ENCODE measurements at regions not wholly inside any gene's neighbourhood (a gene's known extent, or its start where the extent isn't known, plus 50 kb on each side); places are given as distances from the start of the nearest gene placed in this dataset.

DNA sequence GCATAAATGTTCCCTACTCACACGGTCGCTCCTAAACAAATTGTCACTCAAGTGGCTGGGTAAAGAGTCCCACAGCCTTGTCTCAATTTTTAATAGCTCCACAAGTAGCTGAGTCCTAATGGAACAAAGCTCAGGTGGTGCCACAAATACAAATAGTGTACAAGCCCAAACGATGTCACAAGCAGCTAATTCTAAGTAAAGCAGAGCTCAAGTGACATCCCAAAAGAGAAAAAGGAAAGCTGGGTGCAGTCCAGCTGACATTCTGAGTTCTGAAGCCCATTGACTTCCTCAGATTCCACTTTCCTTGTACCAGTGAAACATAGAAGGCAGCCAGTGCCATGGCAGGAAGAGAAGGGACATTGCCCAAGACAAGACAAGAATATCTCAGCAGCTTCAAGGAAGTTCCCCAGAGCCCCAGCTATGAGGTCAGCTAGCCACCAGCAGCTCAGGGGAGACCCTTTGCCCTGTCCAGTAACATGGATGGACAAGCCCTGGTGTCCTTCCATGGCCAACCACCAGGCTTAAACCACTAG is 231.2 kb upstream of the SGCD start:
- no peak for DNase-seq

DNA sequence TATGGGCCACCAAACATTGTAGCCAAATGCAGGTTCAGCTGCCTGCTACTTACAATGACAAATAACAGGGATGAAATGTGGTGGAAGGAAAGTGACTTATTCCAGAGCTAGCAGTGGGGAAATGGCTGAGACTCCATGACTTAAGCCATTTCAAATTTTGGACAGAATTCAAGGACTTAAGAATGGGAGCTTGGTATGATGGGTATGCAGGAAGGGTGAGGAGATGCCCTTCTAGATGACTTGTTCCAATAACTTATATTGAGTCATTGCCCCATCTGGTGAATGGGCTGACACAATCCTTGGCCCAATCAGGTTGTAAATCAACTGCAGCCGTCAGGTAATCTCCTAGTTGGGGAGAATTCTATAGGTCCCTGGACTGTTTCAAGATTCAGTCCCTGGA is 230.7 kb upstream of the SGCD start:
- DNase-seq: no peak

DNA sequence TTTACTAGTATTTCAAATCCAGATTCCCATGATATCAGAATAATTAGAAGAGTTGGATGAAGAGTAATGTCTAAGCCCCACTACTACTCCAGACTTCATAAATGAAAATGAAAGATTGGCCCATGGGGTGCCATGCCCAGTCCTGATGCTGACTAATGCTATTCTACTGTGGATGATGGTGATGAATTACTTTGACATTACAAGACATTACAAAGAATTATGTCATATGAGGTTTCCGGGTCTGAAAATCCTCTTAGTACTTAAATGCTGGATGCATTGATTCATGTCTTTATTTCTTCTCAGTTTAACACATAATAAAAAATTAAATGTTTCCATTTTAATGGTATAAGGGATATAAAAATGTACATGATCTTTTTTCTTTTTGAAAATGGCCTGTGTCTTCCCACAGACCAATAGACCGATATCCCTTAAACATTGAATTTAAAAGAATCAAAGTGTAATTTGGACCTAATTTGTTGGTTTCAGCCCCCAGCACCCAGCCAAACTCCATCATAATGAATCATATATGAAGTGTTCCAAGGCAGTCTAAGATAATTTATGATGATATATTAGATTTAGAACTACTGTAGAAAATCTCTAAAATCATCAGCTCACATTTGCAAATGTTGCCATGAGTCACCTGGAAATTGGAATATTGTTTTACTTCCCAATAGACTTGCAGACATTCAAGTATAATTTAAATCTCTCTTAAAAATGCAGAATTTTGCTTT is 223.6 kb upstream of the SGCD start:
- DNase-seq: no peak

DNA sequence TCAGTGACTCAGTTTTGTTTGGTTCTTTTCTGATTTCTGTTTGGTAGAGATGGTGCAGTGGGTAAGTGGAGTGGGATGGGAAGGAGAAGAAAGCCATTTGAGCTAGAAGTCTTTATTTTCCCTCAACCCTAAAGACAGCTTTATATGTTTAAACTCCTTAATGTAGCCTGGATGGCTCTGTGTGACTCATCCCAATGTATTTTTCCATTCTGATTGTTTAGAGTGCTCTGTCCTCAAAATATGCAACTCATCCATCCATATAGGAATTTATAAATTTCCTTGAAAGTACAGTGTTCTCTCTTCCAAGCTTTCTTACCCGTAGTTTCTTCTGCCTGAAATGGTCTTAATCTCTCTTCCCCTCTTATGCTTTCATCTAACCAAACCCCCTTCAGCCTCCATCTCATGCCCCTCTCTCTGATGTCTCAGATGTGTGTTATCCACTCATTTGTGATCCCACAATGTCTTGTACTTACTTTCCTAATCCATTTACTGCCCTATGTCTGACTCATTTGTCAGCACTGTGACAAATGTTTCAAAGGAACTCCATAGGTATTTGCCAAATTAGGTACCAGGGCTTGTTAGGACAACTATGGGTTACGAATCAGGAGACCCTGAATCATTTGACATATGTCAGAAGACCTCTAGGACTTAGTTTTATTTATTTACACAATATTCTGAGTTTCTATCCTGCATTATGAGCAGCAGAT is 217.5 kb upstream of the SGCD start:
- DNase-seq: no peak

DNA sequence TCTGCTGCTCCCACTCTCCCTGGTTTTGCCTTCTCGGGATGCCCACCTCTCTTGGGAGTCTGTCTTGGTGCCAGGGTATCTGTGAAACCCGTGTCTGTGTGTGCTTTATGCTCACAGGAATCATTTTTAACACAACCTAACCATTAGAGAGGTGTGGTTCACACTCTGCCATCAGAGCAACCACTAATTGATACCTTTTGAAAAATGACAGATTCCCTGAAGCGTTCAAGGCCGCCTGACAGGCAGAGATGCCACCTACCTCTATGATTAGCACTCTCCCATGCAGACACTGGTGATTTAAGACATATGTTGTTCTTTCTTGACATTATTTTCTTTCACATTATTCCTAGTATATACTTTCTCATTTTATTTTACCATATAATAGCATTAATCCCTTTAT is 207.3 kb upstream of the SGCD start:
- DNase-seq: no peak

DNA sequence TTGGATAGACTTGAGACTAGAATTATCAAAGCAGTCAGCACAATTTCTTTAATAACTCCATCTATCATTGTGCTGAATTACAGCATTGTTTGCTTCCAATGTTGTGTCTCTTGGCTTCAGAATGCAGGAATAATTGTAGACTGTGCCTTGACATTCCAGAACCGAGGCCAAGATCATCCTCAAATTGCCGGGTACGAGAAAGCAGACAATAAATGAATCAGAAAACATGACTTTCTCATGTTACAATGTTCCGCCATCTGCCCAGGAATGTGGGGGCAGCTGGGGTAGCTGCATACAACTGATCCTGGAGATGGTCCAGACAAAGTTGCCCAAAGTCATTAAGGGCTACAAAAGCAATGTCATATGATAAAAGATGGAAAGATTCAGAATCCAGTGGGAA is 206.2 kb upstream of the SGCD start:
- no peak for DNase-seq

DNA sequence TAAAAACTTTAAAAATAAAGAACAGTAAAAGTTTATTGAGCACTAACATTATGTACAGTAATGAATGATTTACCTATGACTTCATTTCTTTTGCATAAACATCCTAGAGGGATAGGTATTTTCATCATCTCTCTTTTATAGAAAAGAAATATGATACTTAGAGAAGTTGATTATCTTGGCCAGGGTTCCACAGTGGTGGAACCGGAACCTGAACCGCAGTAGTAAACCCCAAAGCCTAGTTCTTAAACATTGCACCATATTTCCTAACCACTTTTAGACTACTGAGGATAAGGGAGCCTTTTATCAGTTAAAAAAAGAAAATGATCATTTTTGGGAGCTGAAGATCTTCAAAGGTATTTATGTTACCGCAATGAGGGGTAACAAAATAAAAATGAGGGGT is 205.7 kb upstream of the SGCD start:
- no peak for DNase-seq

DNA sequence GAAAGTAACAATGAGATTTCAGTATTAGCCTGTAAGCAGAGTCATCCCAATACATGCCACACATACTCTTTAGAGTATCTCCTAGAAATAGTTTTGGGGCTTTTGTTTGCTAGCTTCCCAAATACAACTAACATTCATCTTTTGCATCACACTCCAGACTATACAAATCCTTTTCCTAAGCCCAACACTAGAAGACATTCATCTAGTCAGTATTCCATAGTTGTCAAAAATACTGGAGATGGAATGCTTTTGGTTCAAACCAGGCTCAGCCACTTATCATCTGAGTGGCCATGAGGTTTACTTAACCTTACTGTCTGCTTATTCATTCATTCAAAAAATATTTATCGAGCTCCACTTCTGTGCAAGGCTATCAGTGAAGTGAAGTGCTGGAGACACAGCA is 205.1 kb upstream of the SGCD start:
- no peak for DNase-seq

DNA sequence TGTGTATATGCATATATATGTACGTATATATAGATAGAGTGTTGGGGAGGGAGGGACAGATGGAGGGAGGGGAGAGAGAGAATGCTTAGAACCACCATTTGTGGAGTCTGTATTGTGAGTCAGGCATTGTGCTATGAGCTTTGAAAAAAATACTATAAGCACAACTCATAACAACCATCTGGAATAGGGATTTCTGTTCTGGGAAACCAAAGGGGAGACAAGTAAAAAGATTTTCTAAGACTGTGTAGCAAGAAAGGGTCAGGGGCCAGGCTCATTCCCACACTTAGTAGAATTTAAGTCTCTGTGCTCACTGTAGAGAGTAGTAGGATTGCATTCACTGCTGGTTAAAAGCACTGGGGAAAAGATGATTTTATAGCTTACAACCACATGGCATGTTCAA is 202.3 kb upstream of the SGCD start:
- DNase-seq: no peak

DNA sequence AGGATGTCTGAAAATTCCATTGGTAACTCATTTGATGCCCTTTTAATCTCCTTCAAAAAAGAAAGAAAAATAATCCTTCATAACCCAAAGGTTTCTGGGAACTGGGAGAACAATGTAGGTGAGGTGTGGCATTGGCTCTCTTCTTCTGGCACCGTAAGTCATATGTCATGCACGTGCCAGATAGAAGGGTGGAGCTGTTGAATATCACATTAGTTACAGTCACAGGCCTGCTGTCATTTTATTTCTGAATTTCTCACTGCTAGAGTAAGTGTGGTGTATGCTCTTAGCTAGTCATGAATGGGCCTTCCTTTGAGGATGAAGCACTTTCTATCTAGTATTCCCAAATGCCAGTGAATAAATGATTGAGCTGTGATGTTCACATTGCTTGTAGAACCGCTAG is 201.8 kb upstream of the SGCD start:
- DNase-seq: no peak

DNA sequence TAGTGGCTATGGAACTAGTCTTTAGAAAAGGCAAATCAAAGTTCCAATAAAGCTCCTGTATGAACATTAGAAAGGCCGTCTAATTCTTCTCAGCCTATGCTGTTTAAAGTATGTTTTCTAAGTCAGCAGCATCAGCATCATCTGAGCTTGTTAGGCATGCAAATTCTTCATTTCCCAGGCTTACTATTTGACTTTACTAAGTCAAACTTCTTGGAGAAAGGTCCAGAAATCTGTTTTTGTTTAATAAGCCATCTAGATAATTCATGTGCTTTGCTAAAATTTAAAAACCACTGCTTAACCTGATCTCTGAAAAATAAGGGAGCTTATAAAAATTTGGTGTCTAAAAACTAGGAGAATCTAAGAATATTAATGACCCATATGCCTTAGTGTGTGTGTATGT is 200.2 kb upstream of the SGCD start:
- DNase-seq: no peak

DNA sequence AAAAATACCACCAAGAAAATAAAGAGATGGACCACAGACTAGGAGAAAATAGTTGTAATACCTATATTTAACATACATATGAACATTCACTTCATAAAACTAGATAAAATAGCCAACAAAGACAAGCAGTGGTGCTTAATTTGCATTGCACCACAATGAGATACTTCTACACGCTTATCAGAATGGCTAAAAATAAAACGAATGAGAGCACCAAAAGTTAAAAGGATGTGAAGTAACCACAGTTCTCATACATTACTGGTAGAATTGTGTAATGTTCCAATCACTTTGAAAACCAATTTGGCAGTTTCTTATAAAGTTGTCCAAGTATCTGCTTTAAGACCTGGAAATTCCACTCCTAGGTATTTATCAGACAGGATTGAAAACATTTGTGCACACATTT is 198.9 kb upstream of the SGCD start:
- no peak for DNase-seq

DNA sequence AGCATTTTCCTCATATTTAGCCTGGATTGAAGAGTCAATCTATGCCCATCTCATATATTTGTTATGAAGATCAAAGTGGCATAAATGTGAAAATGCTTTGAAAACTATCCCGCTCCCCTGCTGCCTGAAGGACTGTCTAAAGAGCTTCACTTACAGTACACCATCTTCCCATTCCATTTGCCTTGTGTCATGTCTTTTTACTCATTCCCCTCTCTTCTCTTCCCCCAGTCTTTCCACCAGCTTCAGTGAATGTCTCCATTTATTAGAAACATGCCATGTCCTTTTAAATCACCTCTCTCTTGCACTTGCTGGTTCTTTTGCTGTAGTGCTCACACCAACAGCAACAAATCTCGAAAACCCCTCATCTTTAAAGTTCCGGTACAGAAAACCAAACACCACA is 192.7 kb upstream of the SGCD start:
- no peak for DNase-seq

DNA sequence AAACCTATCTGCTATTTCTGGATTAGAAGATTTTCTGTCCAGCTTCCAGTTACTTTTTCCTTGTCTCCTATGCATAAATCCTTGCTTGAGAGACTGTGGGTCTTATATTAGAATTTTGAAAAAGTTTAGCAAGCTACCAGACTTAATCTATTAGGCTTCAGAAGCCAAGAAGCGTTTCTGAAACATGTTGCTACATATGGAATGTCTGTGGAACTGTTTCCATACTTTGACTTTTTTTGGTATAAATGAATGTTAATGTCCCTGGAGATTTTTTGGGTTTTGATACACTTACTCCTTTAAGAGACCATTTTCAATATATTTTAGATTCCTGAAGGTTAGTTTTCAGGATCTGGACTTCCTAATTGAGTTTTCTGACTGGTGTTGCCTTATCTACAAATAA is 191.4 kb upstream of the SGCD start:
- DNase-seq: no peak

DNA sequence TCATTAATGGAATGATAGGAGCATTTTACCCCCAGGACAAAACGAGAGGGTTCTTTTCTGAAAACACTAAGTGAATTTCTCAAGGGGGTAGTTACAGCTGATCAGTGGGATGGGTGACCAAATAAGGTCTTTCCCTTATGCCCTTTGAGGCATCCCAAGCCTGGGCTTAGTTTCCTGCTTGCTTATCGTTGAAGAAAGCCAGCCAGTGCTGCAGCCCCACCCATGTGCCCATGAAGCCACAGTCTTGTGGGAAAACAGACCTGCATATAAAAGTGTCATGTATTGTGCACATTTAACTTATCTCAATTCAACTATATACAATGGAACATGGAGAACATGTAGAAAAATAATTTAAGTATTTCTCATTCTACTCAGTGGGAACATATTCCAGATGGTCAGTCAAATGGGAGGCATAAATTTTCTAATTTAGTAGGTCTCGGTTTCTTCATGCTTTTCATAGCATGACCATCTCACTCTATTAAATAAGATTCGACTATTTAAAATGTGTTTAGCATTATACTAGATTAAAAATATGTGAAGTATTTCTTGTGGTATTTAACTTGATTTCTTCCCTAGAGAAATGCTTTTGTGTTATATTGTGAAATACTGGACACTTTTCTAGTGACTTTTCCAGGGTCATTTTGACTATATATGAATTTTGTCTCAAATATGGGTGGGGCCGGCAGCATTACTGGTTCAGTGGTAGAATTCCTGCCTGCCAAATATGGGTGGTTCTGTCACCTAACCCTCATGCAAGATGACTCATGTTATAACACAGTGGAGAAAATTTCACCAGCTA is 189.7 kb upstream of the SGCD start:
- no peak for DNase-seq

DNA sequence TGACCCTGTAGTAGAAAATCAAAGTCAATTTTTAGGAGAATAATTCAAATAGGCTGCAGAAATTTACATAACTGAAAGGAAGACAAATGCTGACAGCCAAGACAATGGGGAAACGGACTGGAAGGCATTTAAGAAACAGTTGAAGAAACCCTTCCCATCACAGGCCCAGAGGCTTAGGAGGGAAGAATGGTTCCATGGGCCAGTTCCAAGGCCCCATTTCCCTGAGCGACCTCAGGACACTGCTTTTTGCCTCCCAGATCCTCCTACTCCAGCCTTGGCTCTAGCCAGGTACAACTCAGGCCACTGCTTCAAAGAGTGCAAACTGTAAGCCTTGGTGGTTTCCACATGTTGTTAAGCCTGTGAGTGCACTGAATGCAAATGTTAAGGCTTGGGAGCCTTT is 184.1 kb upstream of the SGCD start:
- no peak for DNase-seq

DNA sequence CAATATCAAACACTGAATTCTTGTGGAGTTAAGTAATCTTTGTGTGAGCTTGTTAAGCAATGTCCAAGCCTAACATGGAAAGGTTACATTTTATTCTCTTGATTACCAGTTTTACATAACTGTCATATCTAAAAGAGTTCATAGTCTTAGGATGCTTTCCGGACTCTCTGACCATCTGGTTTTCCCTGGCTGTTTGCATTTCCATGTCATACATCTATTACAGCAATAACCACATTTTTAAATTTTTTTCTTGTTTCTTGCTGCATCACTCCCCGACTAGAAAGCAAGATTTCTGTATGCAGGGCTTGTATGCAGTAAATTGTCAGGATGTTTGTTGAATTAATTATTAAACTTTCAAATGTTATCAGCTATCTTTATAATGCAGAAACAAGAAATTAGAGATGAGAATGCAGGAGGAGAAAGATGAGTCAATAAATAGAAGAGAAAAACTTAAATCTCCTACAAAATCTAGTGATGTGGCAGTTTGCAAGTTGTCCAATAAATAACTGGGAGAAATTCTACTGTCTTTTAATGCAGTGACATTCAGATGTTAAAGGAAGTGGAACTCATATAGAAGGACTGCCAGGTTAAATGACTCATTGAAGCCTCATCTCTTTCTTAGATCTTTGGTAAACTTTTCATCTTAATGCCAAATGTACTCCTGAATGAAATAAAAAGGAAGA is 179.6 kb upstream of the SGCD start:
- DNase-seq: no peak

DNA sequence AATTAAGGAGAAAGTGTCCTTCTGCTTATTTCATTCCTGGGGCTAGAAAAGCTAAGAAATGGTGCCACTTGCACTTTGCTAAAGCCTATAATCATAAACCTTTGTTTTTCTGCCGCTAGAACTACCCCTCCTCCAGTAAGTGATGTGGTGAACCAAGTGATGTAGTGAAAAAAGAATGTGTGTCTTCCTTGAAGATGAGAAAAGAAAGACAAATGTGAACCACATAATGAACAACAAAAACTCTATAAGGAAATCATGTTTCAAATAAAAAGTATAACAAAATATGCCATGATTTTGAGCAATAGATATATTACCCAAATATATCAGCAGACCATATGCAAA is 179.0 kb upstream of the SGCD start:
- no peak for DNase-seq

DNA sequence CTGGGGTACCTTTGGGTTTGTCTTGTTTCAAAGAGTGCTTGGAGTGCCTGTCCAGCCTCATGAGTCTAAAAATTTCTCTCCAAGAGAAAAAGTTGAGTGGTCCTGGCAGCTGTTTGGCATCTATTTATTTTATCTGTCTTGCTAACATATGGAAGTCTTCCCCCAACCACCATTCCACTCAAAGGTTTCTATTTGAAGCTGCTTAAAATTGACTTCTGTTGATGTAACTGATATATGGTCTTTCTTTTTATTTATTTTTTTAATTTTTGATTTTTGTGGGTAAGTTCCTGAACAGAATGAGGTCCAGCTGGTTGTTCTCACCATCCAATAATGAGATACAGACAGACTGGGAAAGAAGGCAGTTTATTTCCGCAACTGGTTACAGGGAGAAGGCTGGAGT is 178.7 kb upstream of the SGCD start:
- no peak for DNase-seq

DNA sequence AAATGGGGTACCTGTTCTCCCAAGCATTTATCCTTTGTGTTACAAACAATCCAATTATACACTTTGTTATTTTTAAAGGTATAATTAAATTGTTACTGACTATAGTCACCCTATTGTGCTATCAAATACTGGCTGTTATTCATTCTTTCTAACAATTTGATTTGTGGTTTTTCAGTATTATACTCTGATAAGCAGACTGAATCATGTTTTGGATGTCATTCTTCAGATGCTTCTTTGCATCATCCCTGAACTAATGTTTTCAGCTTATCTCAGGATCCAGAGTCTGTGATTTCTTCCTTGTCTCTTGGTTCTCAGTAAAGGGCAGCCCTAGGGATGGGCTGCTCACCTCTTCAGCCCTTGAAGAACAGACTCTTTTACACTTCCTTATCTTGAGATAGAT is 177.8 kb upstream of the SGCD start:
- DNase-seq: no peak

DNA sequence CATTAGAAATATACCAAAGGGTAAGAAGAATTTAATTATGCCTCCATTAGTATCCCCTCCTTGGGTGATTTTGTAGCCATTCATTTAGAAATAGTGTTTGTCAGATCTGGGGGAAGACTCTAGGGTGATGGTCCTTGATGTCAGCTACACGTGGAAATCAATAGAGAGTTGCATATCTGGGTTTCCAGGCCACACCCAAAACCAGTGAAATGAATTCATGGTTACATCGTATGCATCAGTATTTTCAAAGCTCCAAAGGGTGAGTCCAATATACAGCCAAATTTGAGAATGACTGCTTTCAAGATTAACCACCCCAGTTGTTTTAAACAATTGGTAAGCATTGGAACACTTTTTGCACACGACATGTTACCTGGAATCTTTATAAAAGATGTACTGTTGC is 173.4 kb upstream of the SGCD start:
- no peak for DNase-seq

DNA sequence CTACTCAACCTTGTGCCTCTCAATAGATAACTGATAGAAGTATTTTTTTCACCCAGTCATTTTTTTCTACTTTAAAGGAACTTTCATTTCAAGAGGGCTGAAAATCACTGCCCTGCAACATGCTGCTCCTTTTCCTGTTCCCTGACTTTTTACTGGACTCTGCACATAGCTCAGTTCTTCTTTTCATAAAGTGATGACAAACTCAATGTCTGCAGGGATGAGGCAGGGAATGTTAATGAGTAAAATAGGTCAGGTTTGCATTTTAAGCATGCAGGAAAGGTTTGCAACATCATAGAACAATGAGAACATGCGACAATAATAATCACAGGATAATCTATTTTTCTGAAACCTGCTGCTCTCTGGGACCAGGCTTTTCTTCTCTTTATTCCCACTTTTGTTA is 172.2 kb upstream of the SGCD start:
- DNase-seq: no peak

DNA sequence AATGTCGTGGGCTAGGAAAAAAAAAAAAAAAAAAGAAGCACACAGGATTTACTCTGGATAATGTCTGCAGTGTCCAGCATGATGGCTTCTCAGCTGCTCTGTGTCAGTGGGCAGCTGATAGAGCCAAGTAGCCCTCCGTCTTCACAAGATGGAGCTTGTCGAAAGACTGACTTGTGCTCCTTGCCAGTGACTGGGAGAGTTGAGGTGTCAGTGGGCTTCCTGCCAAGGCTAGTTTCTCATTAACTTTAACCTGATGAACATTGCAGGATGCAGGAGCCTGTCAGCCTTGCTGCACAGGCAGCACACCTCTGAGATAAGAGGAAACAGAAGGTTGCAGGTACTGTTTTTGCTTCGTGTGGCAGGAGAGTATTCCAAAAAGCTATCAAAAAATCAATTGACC is 171.4 kb upstream of the SGCD start:
- no peak for DNase-seq
